ENCODE measurements at regions not wholly inside any gene's neighbourhood (a gene's known extent, or its start where the extent isn't known, plus 50 kb on each side); places are given as distances from the start of the nearest gene placed in this dataset.

DNA sequence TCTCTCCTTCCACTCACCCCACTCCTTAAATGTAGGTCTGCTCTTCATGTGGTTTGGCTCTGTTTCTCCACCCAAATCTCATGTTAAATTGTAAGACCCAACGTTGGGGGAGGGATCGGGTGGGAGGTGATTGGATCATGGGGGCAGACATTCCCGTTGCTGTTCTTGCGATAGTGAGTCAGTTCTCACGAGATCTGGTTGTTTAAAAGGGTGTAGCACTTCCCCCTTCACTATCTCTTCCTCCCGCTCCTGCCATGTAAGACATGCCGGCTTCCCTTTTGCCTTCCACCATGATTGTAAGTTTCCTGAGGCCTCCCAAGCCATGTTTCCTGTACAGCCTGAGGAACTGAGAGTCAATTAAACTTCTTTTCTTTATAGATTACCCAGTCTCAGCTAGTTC lies 1044.5 kb upstream of the POU3F3 start:
- TF ChIP-seq GATA3 (IDR thresholded peaks at IDR 0.05; ENCODE audit: low read depth, low read length) (no peak), GATA2 (IDR thresholded peaks at IDR 0.05; ENCODE audit: low read depth, low read length) (no peak)
